Anterior cingulate cortex (tissue), 58 donors: ENCODE measurements at regions not wholly inside any gene's neighbourhood (a gene's known extent, or its start where the extent isn't known, plus 50 kb on each side); places are given as distances from the start of the nearest gene placed in this dataset.
"Not testable (repeated sequence)": the region's sequence is repeated elsewhere in the genome, so short reads cannot be mapped to it uniquely, and the experiment has no call there.

Experiments used
- DNase-seq, 58 donors: peaks; one replicate each; lab custom pipeline; 2025; lab: John Stamatoyannopoulos, UW

- no peak for DNase-seq
Measured at GRCh38 chr4:13678186-13678924, 50.8 kb upstream of the BOD1L1 start.

GRCh38 chr4:13681570-13681969, 54.0 kb upstream of the BOD1L1 start:
- no peak for DNase-seq

- no peak for DNase-seq
Measured at GRCh38 chr4:13694256-13694655, 66.7 kb upstream of the BOD1L1 start.

- DNase-seq: no peak
Measured at GRCh38 chr4:13698296-13698695, 70.8 kb upstream of the BOD1L1 start.

- no peak for DNase-seq
Measured at GRCh38 chr4:13700021-13700857, 72.7 kb upstream of the BOD1L1 start.

GRCh38 chr4:13700858-13701140, 73.3 kb upstream of the BOD1L1 start:
- DNase-seq: not testable (repeated sequence)

- DNase-seq: no peak
Measured at GRCh38 chr4:13701937-13702446, 74.5 kb upstream of the BOD1L1 start.

GRCh38 chr4:13703096-13703495, 75.6 kb upstream of the BOD1L1 start:
- DNase-seq: no peak

GRCh38 chr4:13704035-13704434, 76.5 kb upstream of the BOD1L1 start:
- no peak for DNase-seq

- no peak for DNase-seq
Measured at GRCh38 chr4:13704761-13705160, 77.2 kb upstream of the BOD1L1 start.

GRCh38 chr4:13705521-13706041, 78.1 kb upstream of the BOD1L1 start:
- DNase-seq: no peak

GRCh38 chr4:13706120-13706519, 78.6 kb upstream of the BOD1L1 start:
- no peak for DNase-seq

- no peak for DNase-seq
Measured at GRCh38 chr4:13706716-13707115, 79.2 kb upstream of the BOD1L1 start.

- no peak for DNase-seq
Measured at GRCh38 chr4:13710246-13710885, 82.8 kb upstream of the BOD1L1 start.

GRCh38 chr4:13711233-13711785, 83.8 kb upstream of the BOD1L1 start:
- DNase-seq: no peak

- no peak for DNase-seq
Measured at GRCh38 chr4:13721894-13722293, 94.4 kb upstream of the BOD1L1 start.

- DNase-seq: no peak
Measured at GRCh38 chr4:13722649-13723048, 95.1 kb upstream of the BOD1L1 start.

- DNase-seq: peak in 18 of 58 donors; percentile 1 to 73 (median 10)
Measured at GRCh38 chr4:13728761-13729160, 101.2 kb upstream of the BOD1L1 start.

- DNase-seq: no peak
Measured at GRCh38 chr4:13731019-13731418, 103.5 kb upstream of the BOD1L1 start.

GRCh38 chr4:13733817-13734216, 106.3 kb upstream of the BOD1L1 start:
- no peak for DNase-seq

GRCh38 chr4:13750594-13750993, 123.1 kb upstream of the BOD1L1 start:
- DNase-seq: no peak
